ENCODE measurements at regions not wholly inside any gene's neighbourhood (a gene's known extent, or its start where the extent isn't known, plus 50 kb on each side); places are given as distances from the start of the nearest gene placed in this dataset.

- DNase-seq (ENCODE audit: low spot score in 2 of 2): no peak
- no peak overlapping the region for H3K4me3 ChIP-seq
- no peaks in the 10 kb centered on the region for H3K36me3 ChIP-seq (replicated peaks)
- H3K9me3 ChIP-seq: no peaks in the 10 kb centered on the region
- in situ Hi-C loops (cut with MboI; ENCODE audit: low sequenced_read_pairs): no loop called here
- H3K4me1 ChIP-seq: no peaks in the 10 kb centered on the region
- no peaks in the 10 kb centered on the region for H3K27me3 ChIP-seq (ENCODE audit: low read depth)
Observed at GRCh38 chr2:3046170-3046865, 331.3 kb downstream of the EIPR1 start.

DNA sequence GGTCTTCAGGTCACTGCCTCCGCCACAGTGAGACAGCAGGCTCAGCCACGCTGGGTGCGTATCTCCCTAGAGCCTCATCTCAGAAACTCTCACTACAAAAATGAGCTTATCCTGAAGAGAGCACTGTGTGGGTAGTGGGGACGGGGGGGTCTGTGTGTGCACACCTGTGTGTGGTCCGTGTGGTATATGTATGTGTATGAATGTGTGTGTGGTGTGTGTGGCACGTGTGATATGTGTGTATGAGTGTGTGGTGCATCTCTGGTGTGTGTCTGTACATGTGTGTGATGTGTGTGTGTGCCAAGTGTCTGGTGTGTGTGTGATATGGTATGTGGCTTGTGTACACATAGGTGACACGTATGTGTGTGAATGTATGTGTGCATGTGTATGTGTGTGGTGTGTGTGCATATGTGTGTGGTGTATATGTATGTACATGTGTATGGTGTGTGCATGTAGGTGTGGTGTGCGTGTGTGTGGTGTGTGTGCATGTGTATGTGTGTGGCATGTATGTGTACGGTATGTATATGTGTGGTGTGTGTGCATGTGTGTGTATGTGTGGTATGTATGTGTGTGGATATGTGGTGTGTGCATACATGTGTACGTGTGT is 332.2 kb downstream of the EIPR1 start:
- Histone ChIP-seq H3K4me1 (no peaks in the 10 kb centered on the region), H3K36me3 (replicated peaks) (no peaks in the 10 kb centered on the region), H3K9me3 (no peaks in the 10 kb centered on the region), H3K27me3 (ENCODE audit: low read depth) (no peaks in the 10 kb centered on the region), H3K4me3 (no peak overlapping the region)
- no peak for DNase-seq (ENCODE audit: low spot score in 2 of 2)
- in situ Hi-C loops (cut with MboI; ENCODE audit: low sequenced_read_pairs): no loop called here

- Histone ChIP-seq H3K4me1 (no peaks in the 10 kb centered on the region), H3K4me3 (no peak overlapping the region), H3K9me3 (no peaks in the 10 kb centered on the region), H3K27me3 (ENCODE audit: low read depth) (no peaks in the 10 kb centered on the region), H3K36me3 (replicated peaks) (no peaks in the 10 kb centered on the region)
- in situ Hi-C loops (cut with MboI; ENCODE audit: low sequenced_read_pairs): no loop called here
- no peak for DNase-seq (ENCODE audit: low spot score in 2 of 2)
Observed at GRCh38 chr2:3044587-3045317, 332.9 kb downstream of the EIPR1 start.

- Histone ChIP-seq H3K27me3 (ENCODE audit: low read depth) (no peaks in the 10 kb centered on the region), H3K4me1 (no peaks in the 10 kb centered on the region), H3K36me3 (replicated peaks) (no peaks in the 10 kb centered on the region), H3K4me3 (no peak overlapping the region), H3K9me3 (no peaks in the 10 kb centered on the region)
- no peak for DNase-seq (ENCODE audit: low spot score in 2 of 2)
- in situ Hi-C loops (cut with MboI; ENCODE audit: low sequenced_read_pairs): no loop called here
Observed at GRCh38 chr2:3043726-3044125, 333.9 kb downstream of the EIPR1 start.

GRCh38 chr2:3042601-3043585 is 334.7 kb downstream of the EIPR1 start:
- Histone ChIP-seq H3K4me1 (no peaks in the 10 kb centered on the region), H3K9me3 (no peaks in the 10 kb centered on the region), H3K27me3 (ENCODE audit: low read depth) (no peaks in the 10 kb centered on the region), H3K36me3 (replicated peaks) (no peaks in the 10 kb centered on the region), H3K4me3 (no peak overlapping the region)
- no peak for DNase-seq (ENCODE audit: low spot score in 2 of 2)
- in situ Hi-C loops (cut with MboI; ENCODE audit: low sequenced_read_pairs): no loop called here

- in situ Hi-C loops (cut with MboI; ENCODE audit: low sequenced_read_pairs): no loop called here
Observed at GRCh38 chr2:3041841-3042600, 335.6 kb downstream of the EIPR1 start.

GRCh38 chr2:3041246-3041645 is 336.4 kb downstream of the EIPR1 start:
- no peaks in the 10 kb centered on the region for H3K4me1 ChIP-seq
- H3K9me3 ChIP-seq: no peaks in the 10 kb centered on the region
- no peak overlapping the region for H3K4me3 ChIP-seq
- no peaks in the 10 kb centered on the region for H3K36me3 ChIP-seq (replicated peaks)
- no peaks in the 10 kb centered on the region for H3K27me3 ChIP-seq (ENCODE audit: low read depth)
- in situ Hi-C loops (cut with MboI; ENCODE audit: low sequenced_read_pairs): no loop called here
- no peak for DNase-seq (ENCODE audit: low spot score in 2 of 2)

More at GRCh38 chr2:3041841-3042600, 335.6 kb downstream of the EIPR1 start:
- Histone ChIP-seq H3K9me3 (no peaks in the 10 kb centered on the region), H3K4me3 (no peak overlapping the region), H3K27me3 (ENCODE audit: low read depth) (no peaks in the 10 kb centered on the region), H3K36me3 (replicated peaks) (no peaks in the 10 kb centered on the region), H3K4me1 (no peaks in the 10 kb centered on the region)
- no peak for DNase-seq (ENCODE audit: low spot score in 2 of 2)

GRCh38 chr2:3040496-3041140 is 337.0 kb downstream of the EIPR1 start:
- Histone ChIP-seq H3K9me3 (no peaks in the 10 kb centered on the region), H3K36me3 (replicated peaks) (no peaks in the 10 kb centered on the region), H3K27me3 (ENCODE audit: low read depth) (no peaks in the 10 kb centered on the region), H3K4me1 (no peaks in the 10 kb centered on the region), H3K4me3 (no peak overlapping the region)
- no peak for DNase-seq (ENCODE audit: low spot score in 2 of 2)
- in situ Hi-C loops (cut with MboI; ENCODE audit: low sequenced_read_pairs): no loop called here

DNA sequence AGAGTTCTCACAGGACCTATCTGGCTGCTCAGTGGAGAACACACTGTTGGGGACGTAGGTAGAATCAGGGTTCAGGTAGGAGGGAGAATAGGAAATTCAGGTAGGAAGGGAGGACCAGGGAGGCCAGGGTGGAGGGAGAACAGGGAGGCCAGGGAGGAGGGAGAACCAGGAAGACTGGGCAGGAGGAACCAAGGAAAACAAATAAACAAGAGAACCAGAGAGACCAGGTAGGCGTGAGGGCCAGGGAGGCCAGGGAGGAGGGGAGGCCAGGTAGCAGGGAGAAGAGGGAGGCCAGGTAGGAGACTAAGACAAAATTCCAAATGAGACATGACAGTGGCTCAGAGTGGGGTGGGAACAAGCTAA is 337.6 kb downstream of the EIPR1 start:
- Histone ChIP-seq H3K36me3 (replicated peaks) (no peaks in the 10 kb centered on the region), H3K9me3 (no peaks in the 10 kb centered on the region), H3K4me1 (no peaks in the 10 kb centered on the region), H3K27me3 (ENCODE audit: low read depth) (no peaks in the 10 kb centered on the region), H3K4me3 (no peak overlapping the region)
- in situ Hi-C loops (cut with MboI; ENCODE audit: low sequenced_read_pairs): no loop called here
- no peak for DNase-seq (ENCODE audit: low spot score in 2 of 2)

- Histone ChIP-seq H3K9me3 (no peaks in the 10 kb centered on the region), H3K36me3 (replicated peaks) (no peaks in the 10 kb centered on the region), H3K4me3 (no peak overlapping the region), H3K4me1 (no peaks in the 10 kb centered on the region), H3K27me3 (ENCODE audit: low read depth) (no peaks in the 10 kb centered on the region)
- in situ Hi-C loops (cut with MboI; ENCODE audit: low sequenced_read_pairs): no loop called here
- no peak for DNase-seq (ENCODE audit: low spot score in 2 of 2)
Observed at GRCh38 chr2:3039188-3040065, 338.2 kb downstream of the EIPR1 start.

GRCh38 chr2:3038636-3039035 is 339.0 kb downstream of the EIPR1 start:
- Histone ChIP-seq H3K27me3 (ENCODE audit: low read depth) (no peaks in the 10 kb centered on the region), H3K9me3 (no peaks in the 10 kb centered on the region), H3K36me3 (replicated peaks) (no peaks in the 10 kb centered on the region), H3K4me3 (no peak overlapping the region), H3K4me1 (no peaks in the 10 kb centered on the region)
- DNase-seq (ENCODE audit: low spot score in 2 of 2): no peak
- in situ Hi-C loops (cut with MboI; ENCODE audit: low sequenced_read_pairs): no loop called here
